ENCODE measurements at regions not wholly inside any gene's neighbourhood (a gene's known extent, or its start where the extent isn't known, plus 50 kb on each side); places are given as distances from the start of the nearest gene placed in this dataset.

GRCh38 chr2:104736026-104736425 is 117.9 kb upstream of the POU3F3 start:
- Histone ChIP-seq H3K36me3 (ENCODE audit: control insufficient read depth, insufficient read depth, low read length) (no peaks in the 10 kb centered on the region), H3K9ac (no peak overlapping the region), H3K27me3 (ENCODE audit: control insufficient read depth, insufficient read depth, low read length) (no peaks in the 10 kb centered on the region), H2AFZ (no peak overlapping the region), H3K9me3 (ENCODE audit: control insufficient read depth, low read length) (no peaks in the 10 kb centered on the region), H3K4me1 (no peaks in the 10 kb centered on the region), H3K27ac (no peak overlapping the region), H3K79me2 (no peaks in the 10 kb centered on the region), H3K4me3 (ENCODE audit: low read depth, low read length) (no peak overlapping the region), H3K4me2 (ENCODE audit: low read length) (no peak overlapping the region)
- no peak for TF ChIP-seq CTCF (IDR thresholded peaks at IDR 0.05)

GRCh38 chr2:104741860-104742259 is 112.1 kb upstream of the POU3F3 start:
- no peak overlapping the region for H3K9ac ChIP-seq
- H3K4me1 ChIP-seq, result no peaks in the 10 kb centered on the region
- no peaks in the 10 kb centered on the region for H3K27me3 ChIP-seq (ENCODE audit: control insufficient read depth, insufficient read depth, low read length)
- TF ChIP-seq CTCF (IDR thresholded peaks at IDR 0.05), result no peak
- H3K27ac ChIP-seq, result no peak overlapping the region
- H3K36me3 ChIP-seq (ENCODE audit: control insufficient read depth, insufficient read depth, low read length), result no peaks in the 10 kb centered on the region
- H3K4me2 ChIP-seq (ENCODE audit: low read length), result no peak overlapping the region
- no peak overlapping the region for H2AFZ ChIP-seq
- H3K9me3 ChIP-seq (ENCODE audit: control insufficient read depth, low read length), result no peaks in the 10 kb centered on the region
- no peaks in the 10 kb centered on the region for H3K79me2 ChIP-seq
- H3K4me3 ChIP-seq (ENCODE audit: low read depth, low read length), result no peak overlapping the region

GRCh38 chr2:104744537-104744936 is 109.4 kb upstream of the POU3F3 start:
- Histone ChIP-seq H3K27ac (no peak overlapping the region), H3K36me3 (ENCODE audit: control insufficient read depth, insufficient read depth, low read length) (no peaks in the 10 kb centered on the region), H3K4me1 (no peaks in the 10 kb centered on the region), H3K27me3 (ENCODE audit: control insufficient read depth, insufficient read depth, low read length) (no peaks in the 10 kb centered on the region), H3K4me3 (ENCODE audit: low read depth, low read length) (no peak overlapping the region), H3K79me2 (no peaks in the 10 kb centered on the region), H3K9ac (no peak overlapping the region), H2AFZ (no peak overlapping the region), H3K9me3 (ENCODE audit: control insufficient read depth, low read length) (no peaks in the 10 kb centered on the region), H3K4me2 (ENCODE audit: low read length) (no peak overlapping the region)
- no peak for TF ChIP-seq CTCF (IDR thresholded peaks at IDR 0.05)

- H3K4me2 ChIP-seq (ENCODE audit: low read length), result no peak overlapping the region
- H3K27me3 ChIP-seq (ENCODE audit: control insufficient read depth, insufficient read depth, low read length), result no peaks in the 10 kb centered on the region
- no peaks in the 10 kb centered on the region for H3K79me2 ChIP-seq
- no peaks in the 10 kb centered on the region for H3K4me1 ChIP-seq
- H3K27ac ChIP-seq, result no peak overlapping the region
- no peaks in the 10 kb centered on the region for H3K36me3 ChIP-seq (ENCODE audit: control insufficient read depth, insufficient read depth, low read length)
- H3K4me3 ChIP-seq (ENCODE audit: low read depth, low read length), result no peak overlapping the region
- no peak overlapping the region for H2AFZ ChIP-seq
- H3K9ac ChIP-seq, result no peak overlapping the region
- no peaks in the 10 kb centered on the region for H3K9me3 ChIP-seq (ENCODE audit: control insufficient read depth, low read length)
- no peak for TF ChIP-seq CTCF (IDR thresholded peaks at IDR 0.05)
Measured at GRCh38 chr2:104745846-104746245, 108.1 kb upstream of the POU3F3 start.

- H3K4me1 ChIP-seq, result no peaks in the 10 kb centered on the region
- no peaks in the 10 kb centered on the region for H3K27me3 ChIP-seq (ENCODE audit: control insufficient read depth, insufficient read depth, low read length)
- no peaks in the 10 kb centered on the region for H3K36me3 ChIP-seq (ENCODE audit: control insufficient read depth, insufficient read depth, low read length)
- no peak overlapping the region for H3K27ac ChIP-seq
- H3K4me3 ChIP-seq (ENCODE audit: low read depth, low read length), result no peak overlapping the region
- TF ChIP-seq CTCF (IDR thresholded peaks at IDR 0.05), result no peak
- H2AFZ ChIP-seq, result no peak overlapping the region
- no peak overlapping the region for H3K4me2 ChIP-seq (ENCODE audit: low read length)
- H3K9me3 ChIP-seq (ENCODE audit: control insufficient read depth, low read length), result no peaks in the 10 kb centered on the region
- H3K79me2 ChIP-seq, result no peaks in the 10 kb centered on the region
- no peak overlapping the region for H3K9ac ChIP-seq
Measured at GRCh38 chr2:104746299-104746698, 107.6 kb upstream of the POU3F3 start.
